ENCODE measurements at regions not wholly inside any gene's neighbourhood (a gene's known extent, or its start where the extent isn't known, plus 50 kb on each side); places are given as distances from the start of the nearest gene placed in this dataset.

DNA sequence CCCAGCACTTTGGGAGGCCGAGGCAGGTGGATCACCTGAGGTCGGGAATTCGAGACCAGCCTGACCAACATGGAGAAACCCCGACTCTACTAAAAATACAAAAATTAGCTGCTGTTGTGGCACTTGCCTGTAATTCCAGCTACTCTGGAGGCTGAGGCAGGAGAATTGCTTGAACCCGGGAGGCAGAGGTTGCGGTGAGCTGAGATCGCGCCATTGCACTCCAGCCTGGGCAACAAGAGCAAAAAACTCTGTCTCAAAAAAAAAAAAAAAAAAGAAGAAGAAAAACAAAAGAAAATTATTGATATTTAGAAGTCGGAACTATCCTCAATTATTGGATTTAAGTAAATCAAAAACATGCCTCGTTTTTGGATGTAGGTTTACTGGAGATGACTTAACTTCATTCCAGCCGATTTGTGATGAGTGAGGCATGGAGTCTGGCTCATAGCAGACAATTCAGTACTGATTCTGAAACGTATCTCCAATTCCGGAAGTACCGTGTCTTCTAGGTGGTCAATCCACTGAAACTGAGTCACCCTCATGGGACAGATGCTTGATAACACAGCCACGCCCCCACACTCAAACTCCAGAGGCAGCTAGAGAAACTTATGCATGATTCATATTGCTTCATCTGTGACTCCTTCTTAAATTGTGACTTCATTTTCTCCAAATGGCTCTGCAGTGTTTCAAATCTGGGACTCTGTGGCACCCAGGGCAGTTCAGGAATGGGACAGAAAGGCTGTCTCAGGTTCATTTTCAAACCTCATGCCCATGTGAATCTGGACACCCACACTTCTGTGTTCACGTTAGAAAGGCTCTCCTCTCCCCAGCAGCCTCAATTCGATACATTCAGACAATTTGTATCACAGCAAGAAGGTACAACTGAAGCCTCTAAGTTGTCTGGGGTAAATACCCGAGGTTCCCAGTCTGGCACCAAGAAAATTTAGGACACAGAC lies 110.4 kb upstream of the ARMC2 start:
- H3K9me3 Mint-ChIP-seq (ENCODE audit: unreplicated experiment), result no peaks in the 10 kb centered on the region
- H3K4me3 Mint-ChIP-seq (ENCODE audit: unreplicated experiment), result no peak overlapping the region
- DNase-seq (ENCODE audit: low spot score), result no peak
- TF ChIP-seq, protein P1, sequence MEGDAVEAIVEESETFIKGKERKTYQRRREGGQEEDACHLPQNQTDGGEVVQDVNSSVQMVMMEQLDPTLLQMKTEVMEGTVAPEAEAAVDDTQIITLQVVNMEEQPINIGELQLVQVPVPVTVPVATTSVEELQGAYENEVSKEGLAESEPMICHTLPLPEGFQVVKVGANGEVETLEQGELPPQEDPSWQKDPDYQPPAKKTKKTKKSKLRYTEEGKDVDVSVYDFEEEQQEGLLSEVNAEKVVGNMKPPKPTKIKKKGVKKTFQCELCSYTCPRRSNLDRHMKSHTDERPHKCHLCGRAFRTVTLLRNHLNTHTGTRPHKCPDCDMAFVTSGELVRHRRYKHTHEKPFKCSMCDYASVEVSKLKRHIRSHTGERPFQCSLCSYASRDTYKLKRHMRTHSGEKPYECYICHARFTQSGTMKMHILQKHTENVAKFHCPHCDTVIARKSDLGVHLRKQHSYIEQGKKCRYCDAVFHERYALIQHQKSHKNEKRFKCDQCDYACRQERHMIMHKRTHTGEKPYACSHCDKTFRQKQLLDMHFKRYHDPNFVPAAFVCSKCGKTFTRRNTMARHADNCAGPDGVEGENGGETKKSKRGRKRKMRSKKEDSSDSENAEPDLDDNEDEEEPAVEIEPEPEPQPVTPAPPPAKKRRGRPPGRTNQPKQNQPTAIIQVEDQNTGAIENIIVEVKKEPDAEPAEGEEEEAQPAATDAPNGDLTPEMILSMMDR (IDR thresholded peaks at IDR 0.05; ENCODE audit: unreplicated experiment), result no peak
- H3K36me3 Mint-ChIP-seq (ENCODE audit: low read depth, unreplicated experiment), result no peaks in the 10 kb centered on the region
- H3K27ac Mint-ChIP-seq (ENCODE audit: unreplicated experiment), result no peak overlapping the region
- H3K27me3 Mint-ChIP-seq (ENCODE audit: unreplicated experiment), result peaks cover 2% of the 10 kb centered on the region
- peaks cover 19% of the 10 kb centered on the region for H3K4me1 Mint-ChIP-seq (ENCODE audit: unreplicated experiment)

DNA sequence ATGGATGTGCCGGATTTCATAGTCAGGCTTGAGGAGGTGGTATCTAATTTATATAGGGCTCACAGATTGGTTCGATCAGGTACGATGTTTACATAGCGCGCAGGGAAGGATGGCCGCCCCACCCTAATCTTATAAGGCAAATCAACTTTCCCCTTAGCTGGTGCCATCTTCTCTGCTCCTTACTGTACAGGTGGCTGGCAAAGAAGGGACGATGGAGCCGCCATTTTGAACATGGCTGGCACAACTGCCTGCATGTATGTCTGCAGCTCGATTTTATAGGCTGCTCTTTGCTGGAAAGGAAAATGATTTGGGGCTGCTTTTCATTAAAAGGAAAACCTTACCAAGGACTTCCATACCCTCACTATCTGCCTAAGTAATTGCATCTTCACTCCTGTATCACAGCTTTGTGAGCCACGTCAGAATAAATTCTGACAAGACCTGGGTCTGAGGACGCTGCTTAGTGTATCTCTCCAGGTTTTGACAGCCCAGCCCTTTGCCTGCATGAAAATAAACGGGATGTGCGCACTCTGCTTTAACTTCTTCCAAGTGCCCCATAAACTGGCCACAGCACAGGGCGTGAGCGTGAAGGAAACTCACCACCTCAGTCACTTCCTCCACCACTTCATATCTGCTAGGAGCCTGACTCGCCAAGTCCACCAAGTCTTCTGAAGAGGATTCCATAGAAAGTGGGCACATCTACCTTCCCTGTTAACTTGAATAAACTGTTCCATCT lies 109.4 kb upstream of the ARMC2 start:
- Mint-ChIP-seq H3K4me3 (ENCODE audit: unreplicated experiment) (no peak overlapping the region), H3K4me1 (ENCODE audit: unreplicated experiment) (peaks cover 19% of the 10 kb centered on the region), H3K27me3 (ENCODE audit: unreplicated experiment) (peaks cover 2% of the 10 kb centered on the region), H3K36me3 (ENCODE audit: low read depth, unreplicated experiment) (no peaks in the 10 kb centered on the region), H3K9me3 (ENCODE audit: unreplicated experiment) (no peaks in the 10 kb centered on the region), H3K27ac (ENCODE audit: unreplicated experiment) (no peak overlapping the region)
- no peak for DNase-seq (ENCODE audit: low spot score)
- TF ChIP-seq, protein P1 (IDR thresholded peaks at IDR 0.05; ENCODE audit: unreplicated experiment), result no peak

GRCh38 chr6:108739496-108740330 lies 108.5 kb upstream of the ARMC2 start:
- H3K27me3 Mint-ChIP-seq (ENCODE audit: unreplicated experiment), result peaks cover 2% of the 10 kb centered on the region
- no peak for DNase-seq (ENCODE audit: low spot score)
- H3K9me3 Mint-ChIP-seq (ENCODE audit: unreplicated experiment), result no peaks in the 10 kb centered on the region
- no peak overlapping the region for H3K4me3 Mint-ChIP-seq (ENCODE audit: unreplicated experiment)
- TF ChIP-seq, protein P1 (IDR thresholded peaks at IDR 0.05; ENCODE audit: unreplicated experiment), result no peak
- no peaks in the 10 kb centered on the region for H3K36me3 Mint-ChIP-seq (ENCODE audit: low read depth, unreplicated experiment)
- peaks cover 19% of the 10 kb centered on the region for H3K4me1 Mint-ChIP-seq (ENCODE audit: unreplicated experiment)
- no peak overlapping the region for H3K27ac Mint-ChIP-seq (ENCODE audit: unreplicated experiment)

- Mint-ChIP-seq H3K27ac (ENCODE audit: unreplicated experiment) (no peak overlapping the region), H3K4me3 (ENCODE audit: unreplicated experiment) (no peak overlapping the region), H3K4me1 (ENCODE audit: unreplicated experiment) (peaks cover 15% of the 10 kb centered on the region), H3K27me3 (ENCODE audit: unreplicated experiment) (peaks cover 2% of the 10 kb centered on the region), H3K9me3 (ENCODE audit: unreplicated experiment) (no peaks in the 10 kb centered on the region), H3K36me3 (ENCODE audit: low read depth, unreplicated experiment) (no peaks in the 10 kb centered on the region)
- DNase-seq (ENCODE audit: low spot score), result no peak
- TF ChIP-seq, protein P1 (IDR thresholded peaks at IDR 0.05; ENCODE audit: unreplicated experiment), result no peak
These were observed 106.8 kb upstream of the ARMC2 start for GRCh38 chr6:108741331-108741989.
